CD4-positive, alpha-beta T cell treated with Interleukin-21 for 1 hour (primary cell): ENCODE measurements at regions not wholly inside any gene's neighbourhood (a gene's known extent, or its start where the extent isn't known, plus 50 kb on each side); places are given as distances from the start of the nearest gene placed in this dataset.
"Not testable (repeated sequence)": the region's sequence is repeated elsewhere in the genome, so short reads cannot be mapped to it uniquely, and the experiment has no call there.

ENCODE experiments used
- DNase-seq: peaks from one replicate; pipeline ENCODE4 v3.0.0-alpha.2; 2020

DNA sequence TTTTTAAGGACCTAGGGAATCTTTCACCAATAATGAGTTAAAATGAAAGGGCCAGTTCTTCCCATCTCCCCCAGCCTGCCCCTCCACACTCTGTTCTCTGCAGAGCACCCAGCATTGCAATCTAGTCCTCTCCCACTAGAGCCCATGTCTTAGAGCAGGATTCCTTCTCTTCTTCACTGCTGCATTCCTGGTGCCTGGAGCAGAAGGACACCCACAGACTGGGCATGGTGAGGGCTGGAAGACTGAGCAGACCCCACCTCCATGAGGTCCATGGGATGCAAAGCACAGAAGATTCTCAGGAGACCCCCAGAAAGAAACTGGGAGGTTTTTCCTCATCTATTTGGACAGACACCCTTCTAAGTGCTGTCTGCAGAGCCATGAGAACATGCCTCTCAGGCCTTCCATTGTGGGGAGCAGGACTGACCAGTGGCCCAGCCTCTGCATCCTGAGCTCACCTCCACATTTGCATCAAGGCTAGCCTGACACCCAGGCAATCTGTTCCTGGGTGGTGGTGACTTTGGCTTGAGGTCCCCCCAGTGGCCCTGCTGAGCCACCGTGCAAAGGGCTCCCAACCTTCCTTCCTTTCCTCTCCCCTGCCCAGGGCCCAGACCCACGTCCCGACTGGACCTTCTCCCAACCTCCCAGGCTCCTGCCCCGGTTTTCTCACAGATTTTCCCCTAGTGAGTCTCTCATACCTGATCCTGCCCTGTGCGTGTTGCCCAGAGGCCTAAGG lies 74.2 kb upstream of the ZNF469 start:
- DNase-seq, result no peak

DNA sequence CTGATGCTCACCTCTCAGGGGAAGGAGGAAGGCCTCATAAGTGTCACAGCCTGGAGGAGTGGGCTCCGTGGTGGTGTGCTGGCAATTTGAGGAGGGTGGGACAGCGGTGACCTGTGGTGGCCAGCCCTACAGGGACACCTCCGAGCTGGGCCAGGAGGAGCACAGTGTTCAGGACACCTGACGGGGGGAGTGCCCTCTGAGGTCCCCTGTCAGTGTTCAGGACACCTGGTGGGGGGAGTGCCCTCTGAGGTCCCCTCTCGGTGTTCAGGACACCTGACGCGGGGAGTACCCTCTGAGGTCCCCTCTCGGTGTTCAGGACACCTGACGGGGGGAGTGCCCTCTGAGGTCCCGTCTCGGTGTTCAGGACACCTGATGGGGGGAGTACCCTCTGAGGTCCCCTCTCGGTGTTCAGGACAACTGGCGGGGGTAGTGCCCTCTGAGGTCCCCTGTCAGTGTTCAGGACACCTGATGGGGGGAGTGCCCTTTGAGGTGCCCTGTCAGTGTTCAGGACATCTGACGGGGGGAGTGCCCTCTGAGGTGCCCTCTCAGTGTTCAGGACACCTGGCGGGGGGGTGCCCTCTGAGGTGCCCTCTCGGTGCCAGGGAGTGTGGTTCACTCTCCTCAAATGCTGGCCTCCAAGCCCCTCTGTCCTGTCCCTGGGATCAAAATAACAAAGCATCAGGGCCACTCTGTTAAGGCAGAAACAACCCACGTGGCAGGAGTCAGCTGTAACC lies 73.4 kb upstream of the ZNF469 start:
- no peak for DNase-seq

DNA sequence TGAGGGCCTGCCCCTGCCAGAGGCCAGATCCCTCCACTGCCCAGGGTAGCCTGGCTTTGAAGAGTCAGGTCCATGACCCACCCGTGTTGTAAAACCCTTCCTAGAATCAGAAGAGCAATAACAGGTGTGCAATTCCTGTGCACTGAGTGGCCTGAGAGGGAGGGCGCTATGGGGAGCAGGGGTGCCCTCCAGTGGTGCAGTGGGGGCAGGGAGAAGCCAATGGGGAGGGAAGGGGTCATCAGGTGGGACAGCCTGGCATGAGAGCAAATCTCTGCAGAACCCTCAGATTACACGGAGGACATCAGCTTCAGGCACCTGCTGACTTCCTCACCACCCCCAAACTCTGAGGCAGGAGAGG lies 72.9 kb upstream of the ZNF469 start:
- DNase-seq, result no peak

DNA sequence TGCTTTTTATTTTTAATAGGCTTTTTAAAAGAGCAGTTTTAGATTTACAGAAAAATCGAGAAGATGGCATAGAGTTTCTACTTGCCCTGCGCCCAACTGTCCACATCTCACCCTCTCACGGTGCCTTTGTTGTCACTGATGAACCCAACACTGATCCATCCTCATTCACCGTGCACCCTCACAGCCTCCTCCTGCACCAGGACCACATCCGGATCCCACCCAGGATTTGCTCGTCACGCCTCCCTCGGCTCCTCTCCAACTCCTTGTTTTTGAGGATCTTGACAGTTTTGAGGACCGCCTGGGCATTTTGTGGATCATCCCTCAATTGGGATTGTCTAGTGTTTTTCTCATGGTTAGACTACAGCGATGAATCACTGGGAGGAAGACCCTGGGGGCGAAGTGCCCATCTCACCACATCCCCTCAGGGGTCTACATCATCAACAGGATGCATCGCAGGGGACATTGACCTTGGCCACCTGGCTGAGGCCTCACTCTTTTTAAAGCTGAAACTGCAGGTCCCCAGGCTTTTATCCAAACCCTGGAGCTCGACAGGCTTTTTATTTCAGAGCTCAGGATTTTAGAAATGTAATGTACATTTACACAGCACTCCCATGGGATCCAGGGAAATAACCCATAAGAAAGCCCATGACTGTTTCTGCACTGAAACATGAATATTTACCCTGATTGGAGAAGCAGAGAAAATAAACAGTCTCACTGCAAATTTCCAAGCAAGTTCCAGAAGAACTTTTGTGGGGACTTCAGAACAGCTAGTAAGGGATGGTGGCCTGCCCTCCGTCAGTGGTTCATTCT lies 71.8 kb upstream of the ZNF469 start:
- DNase-seq, result no peak

DNA sequence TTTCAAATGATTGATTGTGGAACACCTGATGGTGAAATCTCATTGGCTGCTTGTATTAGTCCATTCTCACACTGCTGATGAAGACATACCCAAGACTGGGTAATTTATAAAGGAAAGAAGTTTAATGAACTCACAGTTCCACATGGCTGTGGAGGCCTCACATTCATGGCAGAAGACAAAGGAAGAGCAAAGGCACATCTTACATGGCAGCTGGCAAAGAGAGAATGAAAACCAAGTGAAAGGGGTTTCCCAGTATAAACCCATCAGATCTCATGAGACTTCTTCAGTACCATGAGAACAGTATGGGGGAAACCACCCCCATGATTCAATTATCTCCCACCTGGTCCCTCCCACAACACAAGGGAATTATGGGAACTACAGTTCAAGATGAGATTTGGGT lies 70.9 kb upstream of the ZNF469 start:
- DNase-seq, result not testable (repeated sequence)

DNA sequence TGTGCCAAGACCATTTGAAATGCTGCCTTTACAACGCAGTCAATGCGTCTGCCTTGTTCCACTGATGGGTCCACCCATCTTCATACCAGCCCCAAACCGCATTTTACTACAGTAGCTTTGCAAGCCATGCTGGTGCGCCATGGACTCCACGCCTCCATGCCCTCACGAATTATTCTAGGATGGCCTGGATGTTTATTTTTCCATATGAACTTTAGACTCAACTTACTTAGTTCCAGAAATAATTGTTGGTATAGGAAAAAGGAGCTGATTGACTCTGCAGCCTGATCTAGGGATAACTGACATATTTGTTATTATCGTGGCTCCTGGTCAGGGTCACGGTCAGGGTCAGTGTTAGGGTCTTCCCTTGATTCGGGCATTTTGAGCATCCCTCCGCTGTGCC lies 70.0 kb upstream of the ZNF469 start:
- no peak for DNase-seq

DNA sequence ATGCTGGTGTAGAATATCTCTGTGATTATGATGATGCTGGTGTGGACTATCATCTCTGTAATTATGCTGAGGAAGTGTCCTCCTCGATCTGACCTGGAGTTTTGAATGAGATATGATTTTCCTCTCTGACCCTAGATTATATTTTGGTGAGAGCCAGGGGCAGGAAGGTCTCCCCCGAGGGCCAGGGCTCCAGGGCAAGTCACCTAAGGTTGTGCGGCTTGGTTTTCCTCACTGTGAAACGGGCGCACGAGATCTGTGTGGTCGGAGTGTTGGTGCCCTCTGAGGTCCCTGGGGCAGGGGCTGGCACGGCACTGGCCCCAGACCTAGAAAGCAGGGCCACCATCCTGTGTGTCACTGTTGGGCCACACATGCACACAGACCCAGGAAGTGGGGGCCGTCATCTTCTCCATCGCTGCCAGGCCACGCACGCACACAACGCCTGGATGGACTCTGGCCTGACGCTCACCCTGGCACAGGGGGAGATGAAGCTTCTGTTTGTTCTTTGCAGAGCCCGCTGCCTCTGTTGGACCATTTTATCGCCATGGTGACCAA lies 67.7 kb upstream of the ZNF469 start:
- DNase-seq, result no peak

DNA sequence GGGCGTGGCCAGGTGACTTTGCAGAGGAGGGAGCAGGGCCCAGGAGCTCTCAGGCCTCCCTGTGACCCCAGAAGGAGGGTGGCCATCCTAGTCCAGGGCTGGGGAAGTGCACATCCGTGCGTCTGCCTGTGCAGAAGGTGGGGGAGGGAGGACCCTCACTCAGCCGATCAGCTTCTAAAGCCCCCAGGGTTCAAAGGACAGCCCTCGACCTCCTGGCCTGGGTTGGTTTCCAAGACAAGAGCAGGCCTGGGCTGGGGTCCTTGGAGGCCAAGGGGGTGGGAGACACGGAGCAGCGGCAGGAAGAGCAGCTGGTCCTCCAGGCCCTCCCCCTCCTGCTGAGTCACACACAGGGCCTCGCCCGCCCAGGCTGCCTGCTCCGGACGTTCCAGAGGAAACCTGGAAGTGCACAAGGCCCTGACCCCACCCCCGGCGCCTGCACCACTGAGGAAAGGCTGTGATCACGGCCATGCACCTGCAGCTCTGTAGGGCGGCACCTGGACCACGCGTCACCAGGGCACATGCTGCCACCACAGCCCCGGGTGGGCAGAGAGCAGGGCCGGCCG lies 67.1 kb upstream of the ZNF469 start:
- no peak for DNase-seq

DNA sequence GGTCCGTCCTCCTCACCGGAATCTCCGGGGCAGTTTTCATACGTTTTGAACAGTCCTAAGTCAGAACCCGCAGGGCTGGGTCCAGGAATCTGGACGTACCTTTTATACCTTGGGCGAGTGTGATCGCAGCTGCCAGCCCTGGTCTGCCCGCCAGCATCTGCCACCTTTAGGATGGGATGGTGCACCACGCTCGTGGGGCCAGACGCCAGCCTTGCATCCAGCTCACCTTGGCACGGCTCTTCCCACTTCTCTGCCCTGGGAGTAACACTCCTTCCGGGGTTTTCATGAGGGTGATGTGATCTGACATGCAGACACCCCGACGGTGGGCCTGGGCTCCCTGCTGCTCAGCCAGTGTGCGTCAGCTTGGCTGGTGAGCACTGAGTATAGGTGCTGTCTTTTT lies 66.6 kb upstream of the ZNF469 start:
- DNase-seq, result no peak

DNA sequence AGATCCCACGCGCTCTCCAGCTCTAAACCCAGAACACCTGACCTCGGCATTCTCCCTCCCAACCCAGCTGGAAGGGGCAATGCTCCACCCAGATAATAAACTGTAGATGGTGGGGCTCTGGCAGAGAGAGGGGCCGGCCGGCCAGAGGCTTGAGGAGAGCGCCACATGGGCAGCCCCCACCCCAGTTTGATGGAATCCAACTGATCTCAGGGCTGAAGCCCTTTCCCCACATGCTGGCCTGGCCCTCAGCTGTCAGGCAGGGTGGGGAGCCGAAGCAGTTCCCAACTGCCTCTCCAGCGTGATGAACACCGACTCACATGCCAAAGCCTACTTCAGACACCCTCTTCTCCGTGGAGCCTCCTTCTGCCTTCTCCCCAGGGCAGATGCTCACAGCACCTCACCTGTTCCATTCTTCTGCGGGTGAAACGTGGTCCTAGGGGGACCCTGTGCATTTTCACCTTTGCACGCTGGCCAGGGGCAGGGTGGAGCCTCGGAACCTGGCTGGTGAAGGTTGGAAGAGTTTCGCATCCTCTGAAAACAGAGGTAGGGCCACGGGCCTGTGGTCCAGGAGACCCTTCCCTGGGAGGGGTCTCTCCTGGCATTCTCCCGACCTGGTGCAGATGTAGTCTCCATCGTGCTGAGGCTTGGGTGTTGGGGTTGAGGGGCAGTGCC lies 65.7 kb upstream of the ZNF469 start:
- no peak for DNase-seq

DNA sequence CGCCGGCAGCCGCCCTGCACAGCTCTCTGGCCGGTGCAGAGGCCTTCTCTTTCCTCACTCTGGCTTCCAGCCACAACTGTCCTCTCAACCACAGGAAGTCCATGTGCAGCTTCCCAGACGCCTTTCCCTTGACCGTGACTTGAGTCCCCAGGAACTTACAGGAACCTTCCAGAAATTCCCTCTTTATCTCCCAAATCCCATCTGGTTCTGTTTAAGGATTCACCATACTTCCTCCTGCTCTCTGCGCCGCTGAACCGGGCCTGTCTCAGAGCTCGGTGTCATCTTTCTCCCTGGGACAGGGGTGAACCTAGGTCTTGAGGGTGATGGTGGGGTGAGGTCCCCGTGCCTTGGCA lies 65.2 kb upstream of the ZNF469 start:
- no peak for DNase-seq

DNA sequence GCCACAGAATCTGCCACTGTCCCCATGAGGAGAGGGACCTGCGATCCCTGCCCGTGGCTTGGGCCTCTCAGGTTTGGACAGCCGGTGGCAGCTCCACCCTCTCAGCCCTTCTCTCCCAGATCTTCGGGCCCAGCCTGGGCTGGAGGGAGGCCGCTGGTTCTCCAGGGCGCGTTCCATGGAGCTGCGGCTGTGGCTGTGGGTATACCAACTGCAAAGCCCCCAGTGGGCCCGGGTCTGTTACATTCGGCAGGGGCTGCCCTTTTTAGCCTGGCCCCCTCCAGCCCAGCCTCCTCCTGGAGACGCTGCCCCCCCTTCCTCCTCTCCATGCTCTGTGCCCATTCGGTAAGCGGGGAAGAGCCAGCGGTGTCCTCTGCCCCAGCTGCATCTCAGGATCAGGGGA lies 64.7 kb upstream of the ZNF469 start:
- DNase-seq, result no peak

DNA sequence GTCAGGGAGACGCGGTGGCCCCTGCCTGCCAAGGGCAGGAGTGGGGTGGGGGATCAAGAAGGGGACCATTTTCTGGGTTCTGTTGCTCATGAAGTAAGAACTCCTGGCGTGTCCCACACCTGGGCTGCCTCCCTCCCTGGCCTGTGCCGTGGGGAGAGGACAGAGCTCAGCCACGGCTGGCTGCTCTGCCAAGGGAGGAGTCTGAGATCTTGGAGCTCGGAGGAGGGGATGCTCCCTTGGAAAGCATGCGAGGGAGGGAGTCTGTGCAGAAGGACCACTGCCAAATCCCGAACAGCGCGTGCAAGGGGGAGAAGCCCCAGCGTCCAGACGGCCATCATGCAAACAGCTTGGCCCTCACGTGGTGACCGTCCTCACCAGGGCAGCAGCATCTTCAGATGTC lies 64.2 kb upstream of the ZNF469 start:
- no peak for DNase-seq

DNA sequence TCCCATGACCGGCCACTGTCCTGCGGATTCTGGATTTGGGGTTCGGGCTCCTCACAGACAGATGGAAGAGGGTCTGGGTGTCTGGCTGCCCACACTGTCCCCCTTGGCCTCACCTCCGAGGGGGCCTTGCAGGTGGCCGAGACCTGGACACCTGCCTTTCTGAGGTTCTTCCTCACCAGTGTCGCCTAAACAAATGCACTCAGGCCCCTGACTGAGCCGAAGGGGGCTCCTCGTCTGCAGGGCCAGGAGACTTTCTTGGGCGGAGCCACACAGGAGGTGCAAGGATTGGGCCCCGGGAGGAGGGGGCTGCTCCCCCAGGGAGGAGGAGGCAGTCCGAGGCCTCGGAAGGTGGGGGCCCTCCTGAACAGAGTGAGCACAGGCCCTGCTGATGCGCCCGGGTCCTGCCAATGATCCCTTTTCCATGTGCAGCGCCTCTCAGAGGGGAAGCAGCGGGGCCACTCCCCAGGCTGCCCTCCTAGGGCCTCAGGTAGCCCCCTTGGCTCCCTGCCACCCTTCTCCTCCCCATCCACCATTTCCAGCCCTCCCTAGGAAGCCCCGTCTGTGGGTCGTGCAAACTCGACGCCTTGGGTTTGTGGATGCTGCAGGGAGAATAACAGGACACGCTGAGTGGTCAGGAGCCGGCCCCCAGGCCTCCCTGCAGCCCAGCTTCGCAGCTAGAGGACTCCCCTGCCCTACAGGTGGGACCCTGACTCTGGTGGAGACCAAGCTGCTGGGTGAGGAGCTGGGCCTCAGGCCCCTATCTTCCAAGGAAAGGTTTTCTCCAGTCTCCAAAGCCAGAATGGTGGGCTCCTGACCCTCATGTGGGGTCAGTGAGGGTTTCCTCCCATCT lies 63.4 kb upstream of the ZNF469 start:
- DNase-seq, result no peak

DNA sequence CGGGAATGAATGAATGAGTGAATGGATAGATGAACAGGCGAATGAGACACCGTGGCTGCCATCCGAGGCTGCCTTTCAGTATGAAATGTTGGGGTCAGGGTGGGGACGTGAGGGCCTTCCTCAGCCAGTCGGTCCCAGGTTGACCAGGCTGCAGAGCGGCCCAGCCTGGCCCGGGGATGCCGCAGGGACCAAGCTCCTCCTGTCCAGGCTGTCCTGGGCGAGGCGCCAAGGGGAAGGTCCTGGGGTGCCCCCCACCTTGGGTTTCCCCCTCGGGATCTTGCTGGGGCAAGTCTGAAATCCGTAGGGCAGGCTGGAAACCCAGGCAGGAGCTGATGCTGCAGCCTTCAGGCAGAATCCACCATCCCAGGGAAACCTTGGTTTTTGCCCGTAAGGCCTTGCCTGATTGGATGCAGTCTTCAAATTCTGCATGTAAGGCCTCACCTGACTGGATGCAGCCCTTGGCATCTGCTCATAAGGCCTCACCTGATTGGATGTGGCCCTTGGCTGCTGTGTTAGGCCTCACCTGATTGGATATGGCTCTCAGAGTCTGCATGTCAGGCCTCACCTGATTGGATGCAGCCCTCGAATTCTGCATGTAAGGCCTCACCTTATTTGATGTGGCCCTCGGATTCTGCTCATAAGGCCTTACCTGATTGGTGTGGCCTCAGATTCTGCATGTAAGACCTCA lies 61.7 kb upstream of the ZNF469 start:
- no peak for DNase-seq

DNA sequence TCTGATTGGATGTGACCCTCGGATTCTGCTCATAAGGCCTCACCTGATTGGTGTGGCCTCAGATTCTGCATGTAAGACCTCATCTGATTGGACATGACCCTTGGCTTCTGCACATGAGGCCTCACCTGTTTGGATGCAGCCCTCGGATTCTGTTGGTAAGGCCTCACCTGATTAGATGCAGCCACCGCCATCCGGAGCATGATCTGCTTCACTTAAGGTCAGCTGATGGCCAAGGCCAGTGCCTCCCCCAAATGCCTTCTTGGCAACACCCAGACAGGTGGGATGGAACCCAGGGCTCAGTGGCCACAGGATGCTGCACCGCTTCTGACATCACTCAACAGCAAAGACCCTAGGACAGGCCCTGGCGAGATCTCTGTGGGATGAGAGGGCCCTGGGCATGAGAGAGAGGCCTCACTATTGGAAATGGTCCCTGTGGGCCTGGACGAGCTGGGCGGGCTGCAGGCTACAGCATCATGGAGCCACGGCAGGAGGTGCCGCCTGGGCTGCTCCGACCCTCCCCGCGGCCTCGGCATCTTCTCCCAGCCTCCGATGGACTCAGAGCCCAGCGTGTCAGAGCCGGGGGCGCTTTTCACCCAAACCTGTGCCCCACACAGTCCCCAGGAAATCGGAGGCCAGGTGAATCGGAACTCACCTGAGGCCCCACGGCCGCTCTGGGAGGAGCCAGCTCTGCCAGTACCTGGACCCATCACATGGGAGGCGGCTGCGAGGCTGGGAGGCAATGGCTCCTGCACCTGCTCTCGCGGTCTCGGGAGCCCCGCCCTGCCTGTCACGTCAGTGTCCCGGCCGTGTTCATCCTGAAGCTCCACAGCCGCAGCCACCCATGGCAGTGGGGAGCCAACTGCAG lies 60.9 kb upstream of the ZNF469 start:
- DNase-seq, result no peak

DNA sequence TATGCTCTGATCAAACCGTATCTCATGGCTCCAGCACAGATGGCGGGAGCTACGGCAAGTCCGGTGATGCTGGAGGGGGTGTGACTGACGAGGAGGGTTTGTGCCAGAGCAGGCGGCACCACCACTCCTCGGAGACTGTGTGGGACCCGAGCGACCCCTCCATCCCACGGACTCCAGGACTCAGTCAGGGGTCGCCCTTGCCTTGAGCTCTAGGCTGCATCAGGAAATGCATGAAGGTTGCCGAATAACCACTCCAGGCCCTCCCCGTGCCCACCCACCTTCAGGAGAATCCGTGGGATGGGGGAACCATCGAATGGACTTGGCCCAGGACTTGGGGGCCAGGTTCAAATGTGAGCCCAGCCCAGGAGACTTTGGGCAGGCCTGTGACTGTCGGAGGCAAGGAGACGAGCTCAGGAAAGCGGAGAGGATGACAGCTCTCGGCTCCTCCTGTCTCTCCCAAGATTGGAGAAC lies 60.2 kb upstream of the ZNF469 start:
- DNase-seq, result no peak

DNA sequence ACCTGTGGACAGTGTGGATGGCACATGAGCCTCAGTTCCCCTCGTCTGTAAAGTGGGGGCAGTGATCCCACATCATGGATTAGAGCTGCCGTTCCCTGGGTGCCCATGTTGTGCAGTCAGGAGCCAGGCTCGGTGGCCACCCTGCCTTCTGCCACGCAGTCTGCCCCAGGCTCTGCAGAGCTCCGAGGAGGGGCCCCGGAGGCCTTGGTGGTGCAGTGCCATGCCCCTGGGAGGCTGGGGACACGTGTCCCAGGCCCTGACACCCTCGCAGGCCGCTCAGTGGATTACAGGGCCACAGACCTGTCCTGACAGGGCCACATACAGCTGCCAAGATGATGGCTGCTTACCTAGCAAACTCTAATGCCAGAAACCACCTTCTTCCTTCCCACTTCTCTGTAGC lies 59.7 kb upstream of the ZNF469 start:
- no peak for DNase-seq

DNA sequence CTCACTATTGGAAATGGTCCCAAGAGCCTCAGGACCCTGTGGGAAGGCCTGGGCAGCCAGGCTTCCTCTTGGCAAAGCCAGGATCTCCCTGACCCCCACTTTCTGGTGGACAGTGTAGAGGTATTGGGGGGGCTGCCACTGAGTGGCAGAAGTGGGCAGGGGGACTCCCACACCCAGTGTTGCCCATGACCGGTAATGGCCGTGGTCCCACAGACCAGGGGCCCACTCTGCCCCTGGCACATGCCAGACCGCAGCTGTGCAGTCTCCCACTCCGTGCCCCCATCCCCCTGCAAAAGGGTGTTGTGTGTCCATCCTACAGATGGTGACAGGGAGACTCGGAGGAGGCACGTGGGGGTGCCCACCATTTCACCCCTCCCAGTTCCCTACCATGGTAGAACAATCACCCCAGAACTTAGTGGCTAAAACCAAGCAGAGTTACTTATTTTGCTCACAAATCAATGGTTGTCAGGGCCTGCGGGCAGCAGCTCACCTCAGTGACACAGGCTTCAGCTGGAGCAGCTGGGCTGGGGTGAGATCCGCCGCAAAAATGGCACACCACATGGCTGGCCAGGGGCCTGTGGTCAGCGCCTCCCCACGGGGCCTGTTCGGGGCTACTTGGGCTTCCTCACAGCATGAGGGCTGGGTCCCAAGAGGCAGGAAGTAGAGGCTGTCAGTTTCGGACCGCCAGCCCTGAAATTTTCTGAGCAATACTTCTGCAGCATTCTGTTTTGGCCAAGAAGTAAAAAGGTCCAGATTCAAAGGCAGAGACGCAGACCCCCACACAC lies 59.0 kb upstream of the ZNF469 start:
- no peak for DNase-seq
